Endothelial cell (in vitro differentiated cells): ENCODE measurements at regions not wholly inside any gene's neighbourhood (a gene's known extent, or its start where the extent isn't known, plus 50 kb on each side); places are given as distances from the start of the nearest gene placed in this dataset.

ENCODE experiments used
- DNase-seq: peaks from one replicate; pipeline ENCODE4 v3.0.0; 2021; ENCODE audit warnings: low spot score
- H3K27ac Mint-ChIP-seq: one replicate; pipeline ENCODE4 v1.8.0; 2021; ENCODE audit warnings: mixed read lengths, inconsistent platforms; ENCODE audit not compliant: unreplicated experiment
- H3K27me3 Mint-ChIP-seq: one replicate; pipeline ENCODE4 v1.8.0; 2021; ENCODE audit warnings: mild to moderate bottlenecking, moderate library complexity, mixed read lengths, inconsistent platforms; ENCODE audit not compliant: unreplicated experiment
- H3K36me3 Mint-ChIP-seq: one replicate; pipeline ENCODE4 v1.8.0; 2021; ENCODE audit warnings: mild to moderate bottlenecking, low read depth, mixed read lengths, inconsistent platforms; ENCODE audit not compliant: unreplicated experiment
- H3K4me1 Mint-ChIP-seq: one replicate; pipeline ENCODE4 v1.8.0; 2021; ENCODE audit warnings: mild to moderate bottlenecking, mixed read lengths, inconsistent platforms; ENCODE audit not compliant: unreplicated experiment
- H3K4me3 Mint-ChIP-seq: one replicate; pipeline ENCODE4 v1.8.0; 2021; ENCODE audit warnings: mild to moderate bottlenecking, mixed read lengths, inconsistent platforms; ENCODE audit not compliant: unreplicated experiment
- H3K9me3 Mint-ChIP-seq: one replicate; pipeline ENCODE4 v1.8.0; 2021; ENCODE audit warnings: mixed read lengths, inconsistent platforms; ENCODE audit not compliant: unreplicated experiment
- TF ChIP-seq, protein P1 (sequence below): fragments of 200-600 bp; sonication (generic); IDR thresholded peaks from one replicate; pipeline ENCODE4 v1.5.0; 2021; ENCODE audit warnings: antibody characterized with exemption; ENCODE audit not compliant: unreplicated experiment

DNA sequence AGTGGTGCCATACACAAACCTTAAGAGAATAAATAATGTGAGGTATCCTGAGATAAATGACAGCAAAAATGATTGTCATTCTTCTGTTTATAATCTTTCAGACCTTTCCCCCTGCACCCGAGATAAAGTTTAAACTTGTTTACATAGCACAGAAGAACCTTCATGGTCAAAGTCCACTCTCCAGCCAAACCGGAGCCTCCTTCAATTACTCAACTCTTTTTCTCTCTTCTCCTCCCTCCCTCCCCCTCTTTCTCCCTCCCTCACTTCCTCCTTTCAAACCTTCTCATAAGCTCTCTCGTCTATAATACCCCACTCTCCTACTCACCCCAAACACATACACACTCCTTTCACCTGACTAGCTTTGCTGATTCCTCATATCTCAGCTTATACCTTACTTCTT, 198.9 kb downstream of the EFHB start:
- DNase-seq: no peak
- no peaks in the 10 kb centered on the region for H3K36me3 Mint-ChIP-seq
- H3K4me1 Mint-ChIP-seq: no peaks in the 10 kb centered on the region
- no peak overlapping the region for H3K4me3 Mint-ChIP-seq
- no peaks in the 10 kb centered on the region for H3K9me3 Mint-ChIP-seq
- no peaks in the 10 kb centered on the region for H3K27me3 Mint-ChIP-seq
- TF ChIP-seq, protein P1, sequence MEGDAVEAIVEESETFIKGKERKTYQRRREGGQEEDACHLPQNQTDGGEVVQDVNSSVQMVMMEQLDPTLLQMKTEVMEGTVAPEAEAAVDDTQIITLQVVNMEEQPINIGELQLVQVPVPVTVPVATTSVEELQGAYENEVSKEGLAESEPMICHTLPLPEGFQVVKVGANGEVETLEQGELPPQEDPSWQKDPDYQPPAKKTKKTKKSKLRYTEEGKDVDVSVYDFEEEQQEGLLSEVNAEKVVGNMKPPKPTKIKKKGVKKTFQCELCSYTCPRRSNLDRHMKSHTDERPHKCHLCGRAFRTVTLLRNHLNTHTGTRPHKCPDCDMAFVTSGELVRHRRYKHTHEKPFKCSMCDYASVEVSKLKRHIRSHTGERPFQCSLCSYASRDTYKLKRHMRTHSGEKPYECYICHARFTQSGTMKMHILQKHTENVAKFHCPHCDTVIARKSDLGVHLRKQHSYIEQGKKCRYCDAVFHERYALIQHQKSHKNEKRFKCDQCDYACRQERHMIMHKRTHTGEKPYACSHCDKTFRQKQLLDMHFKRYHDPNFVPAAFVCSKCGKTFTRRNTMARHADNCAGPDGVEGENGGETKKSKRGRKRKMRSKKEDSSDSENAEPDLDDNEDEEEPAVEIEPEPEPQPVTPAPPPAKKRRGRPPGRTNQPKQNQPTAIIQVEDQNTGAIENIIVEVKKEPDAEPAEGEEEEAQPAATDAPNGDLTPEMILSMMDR: no peak
- no peak overlapping the region for H3K27ac Mint-ChIP-seq

- Mint-ChIP-seq H3K27ac (no peak overlapping the region), H3K9me3 (no peaks in the 10 kb centered on the region), H3K27me3 (no peaks in the 10 kb centered on the region), H3K4me3 (no peak overlapping the region), H3K36me3 (no peaks in the 10 kb centered on the region), H3K4me1 (no peaks in the 10 kb centered on the region)
- TF ChIP-seq, protein P1: no peak
- no peak for DNase-seq
Measured at GRCh38 chr3:19734453-19734852, 199.6 kb downstream of the EFHB start.

DNA sequence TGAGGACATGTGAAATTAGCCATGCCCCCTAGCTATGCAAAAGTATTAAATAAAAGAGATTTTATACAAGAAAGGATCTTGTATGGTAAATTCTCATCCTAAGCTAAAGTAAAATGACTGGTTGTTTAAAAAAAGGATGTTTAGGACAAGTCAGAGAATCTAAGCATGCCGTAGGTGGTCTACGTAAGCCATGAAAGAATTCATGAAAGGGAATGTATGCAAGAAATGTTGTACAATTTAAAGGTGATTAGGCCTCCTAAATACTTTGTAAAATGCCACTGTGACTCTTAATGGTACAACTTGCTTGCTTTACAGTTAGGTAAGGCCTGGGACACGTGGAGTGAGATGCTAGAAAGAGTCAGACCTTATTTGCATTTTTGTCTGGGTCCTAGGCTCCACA, 209.0 kb downstream of the EFHB start:
- Mint-ChIP-seq H3K4me3 (no peak overlapping the region), H3K27ac (no peak overlapping the region), H3K9me3 (peaks cover 5% of the 10 kb centered on the region), H3K36me3 (peaks cover 3% of the 10 kb centered on the region), H3K27me3 (no peaks in the 10 kb centered on the region), H3K4me1 (no peaks in the 10 kb centered on the region)
- TF ChIP-seq, protein P1: no peak
- DNase-seq: no peak

GRCh38 chr3:19717736-19718135, 216.3 kb downstream of the EFHB start:
- Mint-ChIP-seq H3K36me3 (no peaks in the 10 kb centered on the region), H3K9me3 (peaks cover 5% of the 10 kb centered on the region), H3K4me3 (no peak overlapping the region), H3K27me3 (no peaks in the 10 kb centered on the region), H3K27ac (no peak overlapping the region), H3K4me1 (no peaks in the 10 kb centered on the region)
- no peak for DNase-seq
- TF ChIP-seq, protein P1: no peak

DNA sequence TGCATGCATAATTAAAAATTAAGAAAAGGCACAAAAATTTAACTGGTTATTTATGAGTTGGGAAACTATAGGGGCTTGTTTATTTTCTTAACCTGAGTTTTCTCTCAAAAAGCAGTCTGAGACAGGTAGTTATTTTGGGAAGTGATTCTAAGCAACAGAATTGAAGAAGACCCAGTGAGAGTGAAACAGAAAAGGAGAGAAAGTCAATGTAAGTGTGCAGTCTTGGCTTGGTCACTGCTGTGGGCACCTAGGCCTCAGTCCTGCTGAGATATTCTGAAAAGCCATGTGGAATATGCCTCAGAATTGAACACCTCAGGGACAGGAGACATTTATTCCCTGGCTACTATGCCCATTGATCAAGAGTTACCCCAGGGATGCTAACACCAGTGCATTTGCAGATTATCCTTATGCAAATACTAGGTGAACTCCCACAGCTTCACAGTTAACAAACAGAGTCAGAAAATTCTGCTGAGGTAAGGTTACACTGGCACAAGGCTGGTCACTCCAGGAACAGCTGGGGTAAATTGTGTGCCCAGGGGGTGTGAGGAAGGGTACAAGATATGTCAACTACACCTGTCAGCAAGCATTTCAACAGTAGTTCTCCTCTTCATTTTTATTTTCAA, 222.7 kb downstream of the EFHB start:
- DNase-seq: no peak

More for the DNA sequence above, 222.7 kb downstream of the EFHB start:
- H3K4me1 Mint-ChIP-seq: no peaks in the 10 kb centered on the region
- no peaks in the 10 kb centered on the region for H3K9me3 Mint-ChIP-seq
- H3K27ac Mint-ChIP-seq: no peak overlapping the region
- H3K4me3 Mint-ChIP-seq: no peak overlapping the region
- no peaks in the 10 kb centered on the region for H3K36me3 Mint-ChIP-seq
- H3K27me3 Mint-ChIP-seq: no peaks in the 10 kb centered on the region
- TF ChIP-seq, protein P1: no peak
